Urothelium cell line (cell line): ENCODE measurements at regions not wholly inside any gene's neighbourhood (a gene's known extent, or its start where the extent isn't known, plus 50 kb on each side); places are given as distances from the start of the nearest gene placed in this dataset.

Experiments
- DNase-seq: peaks from one replicate; pipeline ENCODE4 v3.0.0; 2011; ENCODE audit warnings: low spot score, mixed read lengths
- FAIRE-seq: peaks from 2 replicates; lab custom pipeline; 2011; peaks lifted over from hg19 to GRCh38; lab: Jason Lieb, UNC

DNA sequence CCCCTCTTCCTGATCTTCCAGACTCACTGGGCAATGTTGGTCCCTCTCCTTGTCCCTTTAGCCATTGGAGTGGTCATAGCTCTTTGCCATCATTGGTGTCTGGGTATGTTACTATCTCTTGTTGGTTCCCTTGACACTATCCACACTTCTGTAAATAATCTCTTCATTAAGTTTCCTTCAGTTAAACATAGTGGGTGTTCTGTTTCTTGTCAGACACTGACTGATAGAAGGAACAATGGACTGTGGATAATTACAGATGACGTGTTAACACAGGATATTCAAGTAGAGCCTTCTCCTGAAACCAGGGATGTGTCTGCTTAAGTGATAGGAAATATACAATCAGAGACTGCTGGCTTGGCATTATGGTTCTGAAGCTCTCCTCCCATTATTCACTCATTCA is 458.3 kb upstream of the USP24 start:
- FAIRE-seq (no peak), DNase-seq (no peak)

DNA sequence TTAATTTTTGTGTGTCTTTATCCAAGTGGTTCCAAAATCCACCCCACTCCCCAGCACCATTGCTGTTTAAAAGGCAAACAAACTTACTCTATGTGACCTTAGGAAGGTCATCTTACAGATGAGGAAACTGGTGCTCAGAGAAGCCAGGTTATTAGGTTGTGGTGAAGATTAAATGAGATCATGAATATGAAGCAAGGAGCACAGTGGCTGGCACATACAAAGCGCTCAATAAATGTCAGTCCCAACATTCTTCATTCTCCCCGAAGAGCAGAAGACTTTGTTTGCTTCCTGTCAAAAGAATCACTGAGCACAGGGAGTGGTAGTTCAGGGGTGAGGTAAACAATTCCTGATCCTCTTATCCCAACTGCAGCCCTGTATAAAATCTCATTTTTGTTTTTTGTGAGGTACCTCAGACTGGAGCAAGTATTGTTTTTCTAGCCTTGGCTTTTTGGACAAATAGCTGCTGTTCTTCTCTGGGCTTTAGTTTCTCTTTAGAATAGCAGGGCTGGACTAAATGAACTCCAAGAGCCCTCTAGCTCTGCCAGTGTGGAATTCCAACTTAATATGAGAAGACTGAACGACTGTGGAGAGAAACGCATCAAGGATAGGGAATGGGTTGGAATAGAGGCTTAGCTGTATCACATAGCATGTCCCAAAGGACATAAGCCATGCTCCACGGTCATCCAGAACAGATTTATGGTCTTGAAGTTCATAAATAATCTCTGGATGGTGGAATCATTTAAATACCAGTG is 455.3 kb upstream of the USP24 start:
- DNase-seq (no peak), FAIRE-seq (no peak)

DNA sequence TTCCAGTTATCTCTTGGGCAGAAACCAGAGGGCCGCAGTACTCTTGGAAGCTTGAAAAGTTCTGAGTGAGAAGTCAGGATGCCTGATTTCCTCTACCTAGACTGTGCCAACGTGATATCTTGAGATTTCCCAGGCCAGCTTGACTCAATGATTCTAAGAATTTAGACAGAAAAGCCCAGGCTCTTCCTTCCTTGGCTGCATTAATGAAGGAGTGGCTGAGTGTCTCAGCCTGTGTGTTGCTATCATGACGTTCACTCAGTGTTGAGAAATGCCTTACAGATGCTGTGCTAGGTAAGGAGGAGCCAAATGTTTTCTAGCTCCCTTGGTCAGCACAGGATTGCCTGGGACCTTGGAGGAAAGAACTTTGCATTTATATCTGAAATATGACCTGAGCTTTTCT is 454.1 kb upstream of the USP24 start:
- DNase-seq (no peak), FAIRE-seq (no peak)

DNA sequence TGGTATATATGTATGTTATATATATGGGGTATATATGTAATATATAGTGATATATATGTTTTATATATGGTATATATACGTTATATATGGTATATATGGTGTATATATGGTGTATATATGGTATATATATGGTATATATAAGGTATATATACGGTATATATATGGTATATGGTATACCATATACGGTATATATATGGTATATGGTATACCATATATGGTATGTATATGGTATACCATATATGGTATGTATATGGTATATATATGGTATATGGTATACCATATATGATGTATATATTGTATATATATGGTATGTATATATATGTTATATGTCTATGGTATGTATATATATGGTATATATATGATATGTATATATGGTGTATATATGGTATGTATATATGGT is 447.7 kb upstream of the USP24 start:
- FAIRE-seq (no peak), DNase-seq (no peak)

DNA sequence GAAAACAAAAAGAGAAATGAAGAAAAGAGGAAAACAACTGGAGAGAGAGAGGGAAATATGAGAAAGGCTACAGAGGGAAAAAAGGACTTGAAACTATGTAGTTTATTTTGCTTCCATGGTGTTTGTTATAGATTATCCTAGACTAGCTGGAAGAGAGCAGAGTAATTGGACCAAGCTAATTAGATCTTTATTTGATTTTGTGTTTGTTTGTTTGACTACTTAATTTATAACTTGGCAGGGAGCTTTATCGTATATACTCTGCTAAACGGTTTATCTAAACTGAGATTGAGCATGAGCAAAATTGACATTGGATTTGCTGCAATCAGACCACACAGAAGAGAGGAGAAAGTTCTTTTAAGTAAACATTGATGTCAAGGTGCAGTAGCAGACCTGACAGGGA is 443.8 kb upstream of the USP24 start:
- DNase-seq = no peak
- FAIRE-seq = no peak

DNA sequence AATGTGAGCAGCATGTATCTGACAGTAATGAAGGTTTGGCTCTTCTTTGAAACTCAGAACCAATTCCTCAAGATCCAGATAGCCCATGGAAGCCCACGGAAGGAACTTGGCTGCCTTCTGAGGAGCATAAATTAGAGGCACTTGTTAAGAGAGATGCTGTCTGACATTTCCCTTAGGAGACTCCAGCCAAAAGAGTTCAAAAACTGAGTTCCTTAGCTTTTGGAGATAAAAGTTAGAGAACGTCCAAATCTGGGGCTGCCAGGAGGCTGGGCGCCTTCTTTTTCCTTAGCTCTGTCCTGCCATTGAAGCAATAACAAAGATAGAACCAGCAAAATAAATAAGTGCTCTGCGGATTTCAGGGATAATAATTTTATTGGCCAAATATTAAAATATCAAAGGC is 439.6 kb upstream of the USP24 start:
- FAIRE-seq (no peak), DNase-seq (no peak)

DNA sequence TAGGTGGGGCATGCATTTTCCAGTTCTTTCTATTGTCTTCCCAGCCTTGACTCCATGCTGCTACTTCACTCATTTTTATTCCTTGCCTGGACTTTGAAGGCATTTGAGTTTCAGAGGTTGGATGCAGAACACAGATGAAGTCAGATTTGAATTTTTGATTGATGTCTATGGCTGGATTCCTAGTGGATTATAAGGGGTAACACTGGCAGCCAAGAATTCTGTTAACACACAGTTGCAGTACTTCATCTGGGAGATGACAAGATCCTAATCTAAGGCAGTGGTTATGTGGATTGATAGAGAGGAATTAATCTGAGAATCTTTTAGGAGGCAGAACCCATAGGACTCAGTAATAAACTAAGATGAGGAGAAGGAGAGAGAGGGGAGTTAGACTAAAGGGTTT is 439.0 kb upstream of the USP24 start:
- DNase-seq (no peak), FAIRE-seq (no peak)

DNA sequence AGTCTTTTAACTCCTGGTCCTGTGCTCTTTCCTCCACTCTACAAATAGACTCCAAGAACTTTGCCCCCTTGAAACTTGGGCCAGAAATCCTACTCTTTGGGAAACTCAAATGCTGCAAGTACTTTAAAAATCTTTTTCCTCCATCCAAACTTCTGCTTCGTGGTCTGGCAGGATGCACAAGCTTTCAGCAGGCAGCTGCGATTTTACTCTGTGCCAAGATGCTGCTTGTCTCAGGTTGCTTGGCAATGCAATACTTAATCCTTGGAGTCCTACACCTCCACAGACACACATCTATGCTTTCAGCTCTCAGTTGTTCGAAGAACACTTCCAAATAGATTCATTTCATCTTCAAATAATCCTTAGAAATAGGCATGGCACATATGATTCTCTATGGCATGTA is 435.3 kb upstream of the USP24 start:
- DNase-seq (no peak), FAIRE-seq (no peak)

DNA sequence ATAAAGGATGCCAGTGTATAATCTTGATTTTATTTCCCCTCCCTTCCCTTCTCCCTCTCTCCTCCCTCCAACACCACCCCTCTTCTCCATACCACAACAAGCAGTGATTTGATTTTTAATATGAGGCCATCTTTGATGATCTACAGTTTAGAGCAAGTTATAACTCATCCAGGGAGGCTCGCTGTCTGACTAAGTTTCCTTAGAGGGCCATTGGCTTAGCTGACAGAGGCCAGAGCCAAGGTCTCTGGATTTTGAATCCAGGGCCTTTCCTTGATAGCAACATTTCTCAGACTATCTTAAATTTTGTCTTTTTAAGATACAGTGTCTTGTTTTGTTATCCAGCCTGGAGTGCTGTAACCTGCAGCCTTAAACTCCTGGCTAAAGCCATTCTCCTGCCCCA is 431.0 kb upstream of the USP24 start:
- FAIRE-seq (no peak), DNase-seq (no peak)

DNA sequence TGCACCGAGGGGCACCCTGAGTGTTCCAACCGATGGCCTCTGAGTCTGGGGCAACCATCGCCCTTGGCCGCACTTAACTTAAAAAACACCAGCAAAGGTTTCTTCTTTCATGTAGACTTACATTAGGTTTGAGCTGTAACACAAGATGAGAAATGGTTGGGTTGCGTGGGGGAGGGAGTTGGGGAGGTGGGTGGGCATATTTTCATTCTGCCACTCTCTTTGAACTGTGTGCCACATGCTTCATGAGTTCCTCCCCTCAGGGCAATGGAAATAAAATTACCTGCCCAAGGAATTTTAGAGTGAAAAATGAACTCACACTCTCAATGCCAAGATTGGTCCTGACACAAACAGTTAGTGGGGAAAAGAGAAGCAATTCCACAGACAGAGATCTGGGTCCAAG is 430.1 kb upstream of the USP24 start:
- FAIRE-seq = no peak
- no peak for DNase-seq

DNA sequence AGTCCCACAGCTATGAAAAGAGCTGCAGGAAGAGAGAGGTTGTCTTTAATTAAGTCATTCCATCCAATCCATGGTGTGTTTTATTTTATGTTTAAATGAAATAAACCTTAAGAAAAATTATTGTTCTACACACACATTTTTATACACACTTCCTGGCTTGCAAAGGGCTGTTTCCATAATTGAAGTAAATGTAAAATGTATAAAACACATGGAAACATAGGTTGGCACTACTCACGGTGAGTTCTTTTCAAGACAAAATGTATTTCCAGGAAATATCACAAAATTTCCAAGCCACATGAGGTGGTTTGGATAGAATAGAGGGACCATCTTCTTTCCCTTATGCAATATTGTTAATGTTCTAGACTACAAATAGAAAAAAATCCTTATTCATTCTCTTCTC is 426.8 kb upstream of the USP24 start:
- DNase-seq (no peak), FAIRE-seq (no peak)

DNA sequence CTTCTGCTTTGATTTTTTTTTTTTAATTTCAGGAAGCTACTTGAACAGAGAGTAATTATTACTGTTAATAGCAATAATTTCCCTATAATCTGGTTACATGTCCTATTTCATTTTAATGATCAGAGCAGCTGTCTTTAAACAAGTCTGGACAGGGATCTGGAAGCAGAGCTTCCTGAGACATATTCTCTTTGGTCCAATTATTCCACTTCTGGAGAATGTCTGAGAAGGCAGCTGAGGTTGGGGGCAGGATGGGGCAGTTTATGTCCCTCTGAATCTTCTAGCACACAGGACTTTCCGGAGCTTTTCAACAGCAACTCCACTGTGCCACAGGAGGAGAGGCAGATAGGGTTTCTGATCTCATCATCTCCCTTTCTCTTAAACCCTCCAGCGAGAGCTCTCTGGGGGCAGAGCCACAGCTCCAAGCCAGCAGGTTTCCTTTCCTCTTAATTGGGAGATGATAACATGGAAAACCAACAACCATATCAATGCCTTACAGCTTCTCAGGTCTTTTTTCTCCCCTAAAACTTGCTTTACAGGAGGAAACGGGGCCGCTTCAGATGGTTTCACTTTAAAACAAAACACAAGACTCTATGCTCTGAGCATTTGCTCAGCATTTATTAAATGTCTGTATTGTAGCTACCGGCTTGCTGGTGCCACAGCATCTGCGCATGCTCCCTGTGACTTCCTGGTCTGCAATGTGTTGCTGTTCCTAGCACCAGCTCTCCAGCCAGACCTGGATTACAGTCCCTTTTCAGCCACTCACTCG is 425.7 kb upstream of the USP24 start:
- FAIRE-seq (no peak), DNase-seq (peak; percentile 17)

DNA sequence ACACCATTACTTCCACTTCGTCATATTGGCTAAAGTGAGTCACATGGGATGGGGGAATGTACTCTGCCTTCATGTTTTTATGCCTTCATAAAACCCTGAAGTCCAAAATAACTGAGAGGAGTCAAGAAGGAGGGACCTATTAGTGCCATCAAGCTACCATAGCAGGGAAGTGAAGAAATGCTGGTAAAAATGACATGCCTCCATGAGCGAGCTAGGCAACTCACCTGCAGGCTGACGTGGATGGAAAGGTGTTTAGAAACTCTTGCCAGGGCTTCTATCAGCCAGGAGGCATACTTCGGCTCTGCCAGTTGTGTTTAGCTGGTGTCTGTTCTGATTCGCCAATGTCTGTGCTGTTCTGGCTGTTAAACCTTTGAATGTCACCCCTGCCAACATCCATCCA is 424.4 kb upstream of the USP24 start:
- no peak for DNase-seq
- no peak for FAIRE-seq

DNA sequence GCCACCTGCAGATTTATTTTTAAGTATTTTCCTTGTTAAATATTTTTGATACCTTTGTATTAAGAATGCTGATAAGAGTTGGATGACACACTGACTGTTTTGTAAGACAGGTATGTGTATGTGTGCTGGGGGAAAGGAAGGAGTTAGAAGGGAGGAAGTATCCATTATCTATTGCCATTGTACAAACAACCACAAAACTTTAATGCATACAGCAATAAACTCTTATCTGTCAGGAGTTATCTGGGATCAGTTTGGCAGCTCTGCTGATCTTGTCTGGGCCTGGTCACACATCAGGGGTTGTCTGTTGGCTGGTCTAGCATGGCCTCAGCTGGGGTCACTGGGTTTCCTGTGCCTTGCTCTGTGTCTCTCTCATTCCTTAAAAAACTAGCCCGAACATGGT is 423.9 kb upstream of the USP24 start:
- FAIRE-seq = no peak

DNA sequence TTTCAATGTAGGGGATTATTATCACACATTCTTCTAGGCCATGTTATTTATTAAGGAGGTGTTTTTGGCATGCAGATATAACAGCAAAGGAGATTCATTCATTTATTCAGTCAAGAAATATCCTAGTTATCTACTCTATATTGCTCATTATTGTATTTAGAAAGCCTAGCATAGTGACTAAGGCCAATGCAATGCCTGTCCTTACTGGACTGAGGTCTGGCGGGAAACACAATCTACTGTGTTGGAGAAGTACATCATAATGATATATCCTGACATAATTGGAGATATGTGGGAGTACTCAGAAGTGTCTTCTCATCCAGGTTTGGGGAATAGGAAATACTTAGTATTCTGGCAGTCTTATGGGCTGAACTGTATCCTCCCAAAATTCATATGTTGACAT is 421.5 kb upstream of the USP24 start:
- no peak for FAIRE-seq
- DNase-seq = no peak

More for the DNA sequence above, 423.9 kb upstream of the USP24 start:
- no peak for DNase-seq

DNA sequence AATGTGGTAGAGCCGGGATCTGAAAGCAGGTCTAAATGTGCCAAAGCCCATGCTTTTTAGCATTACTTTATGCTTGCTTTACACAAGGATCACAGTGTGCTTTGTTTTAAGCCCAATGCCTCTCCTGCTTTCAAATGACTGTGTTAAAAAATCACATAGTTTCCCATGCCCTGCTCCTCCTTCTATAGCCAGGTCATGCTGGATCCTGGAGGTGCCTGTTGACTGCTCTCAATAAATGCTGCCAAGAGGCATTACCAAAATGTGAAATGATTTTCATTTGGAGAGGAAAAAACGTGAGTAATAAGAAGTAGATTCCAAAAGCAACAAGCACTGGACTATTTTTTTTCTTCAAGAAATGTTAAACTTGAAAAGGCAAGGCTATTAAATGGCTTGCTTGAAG is 420.7 kb upstream of the USP24 start:
- no peak for FAIRE-seq
- DNase-seq = no peak

DNA sequence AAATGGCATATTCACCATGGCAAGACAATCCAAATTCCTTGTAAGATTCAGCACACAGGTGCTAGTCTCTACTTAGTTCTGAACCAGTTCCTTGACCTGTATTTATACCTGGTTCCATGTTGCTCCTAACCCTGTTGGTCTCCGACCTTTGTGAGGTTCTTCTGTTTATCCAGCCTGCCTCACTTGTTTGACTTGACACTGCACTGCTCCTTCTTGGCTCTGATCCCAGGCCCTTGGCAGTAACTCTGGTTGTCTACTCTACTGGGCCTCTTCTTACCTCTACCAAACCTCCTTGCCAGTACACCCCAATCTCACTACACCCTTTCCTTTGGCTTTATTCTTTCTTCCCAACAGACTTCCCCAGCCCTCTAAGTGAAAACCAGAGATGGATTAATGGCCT is 419.4 kb upstream of the USP24 start:
- DNase-seq (no peak), FAIRE-seq (no peak)

DNA sequence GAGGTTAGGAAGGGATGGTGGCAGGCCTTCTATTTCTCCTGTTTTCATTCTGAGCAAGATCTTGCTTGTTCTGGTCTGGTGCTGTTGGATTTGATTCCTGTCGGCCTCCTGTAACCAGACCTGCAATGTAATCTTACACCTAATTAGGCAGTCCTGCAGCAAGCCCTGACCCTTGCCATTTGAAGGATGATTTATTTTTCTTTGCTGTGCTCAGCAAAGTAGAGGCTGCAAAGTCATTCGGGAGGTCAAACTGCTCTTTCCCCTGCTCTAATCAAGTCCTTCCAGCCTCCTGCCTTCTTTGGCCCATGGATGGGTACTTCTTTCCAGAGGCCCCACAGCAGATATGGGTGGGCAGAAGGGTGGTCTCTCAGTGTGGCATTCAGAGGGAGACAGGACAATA is 417.7 kb upstream of the USP24 start:
- no peak for DNase-seq
- no peak for FAIRE-seq

DNA sequence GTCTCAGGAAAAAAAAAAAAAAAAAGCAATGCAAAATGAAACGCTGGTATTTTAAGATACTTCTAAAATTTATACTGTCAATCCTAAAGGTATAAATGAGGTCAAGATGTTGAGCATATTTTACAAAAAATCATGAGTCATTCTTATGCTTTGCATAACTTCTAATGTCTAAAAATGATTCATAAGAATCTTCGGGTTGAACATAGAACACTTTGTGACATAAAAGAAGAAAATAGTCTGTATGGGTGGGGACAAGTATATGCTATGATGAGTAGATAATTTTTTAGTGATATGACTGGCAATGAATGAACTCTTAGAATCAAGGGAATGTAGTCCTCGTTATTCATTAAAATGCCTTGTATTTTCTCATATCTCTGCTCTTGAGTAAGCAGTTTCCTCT is 416.9 kb upstream of the USP24 start:
- DNase-seq (no peak), FAIRE-seq (no peak)

DNA sequence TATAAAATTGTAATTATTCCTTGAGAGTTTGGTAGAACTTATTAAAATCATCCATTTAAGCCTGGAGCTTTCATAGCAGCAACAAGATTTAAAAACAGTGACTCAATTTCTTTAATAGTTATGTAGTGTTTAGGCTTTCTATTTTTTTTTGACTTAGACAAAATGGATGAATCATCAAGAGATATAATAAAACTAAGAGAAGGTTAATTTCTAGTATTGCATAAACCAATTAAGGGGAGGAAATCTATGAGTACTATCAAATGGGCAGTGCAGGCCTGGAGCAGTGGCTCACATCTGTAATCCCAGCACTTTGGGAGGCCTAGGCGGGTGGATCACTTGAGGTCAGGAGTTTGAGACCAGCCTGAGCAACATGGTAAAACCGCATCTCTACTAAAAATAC is 416.3 kb upstream of the USP24 start:
- no peak for DNase-seq
- FAIRE-seq = no peak

DNA sequence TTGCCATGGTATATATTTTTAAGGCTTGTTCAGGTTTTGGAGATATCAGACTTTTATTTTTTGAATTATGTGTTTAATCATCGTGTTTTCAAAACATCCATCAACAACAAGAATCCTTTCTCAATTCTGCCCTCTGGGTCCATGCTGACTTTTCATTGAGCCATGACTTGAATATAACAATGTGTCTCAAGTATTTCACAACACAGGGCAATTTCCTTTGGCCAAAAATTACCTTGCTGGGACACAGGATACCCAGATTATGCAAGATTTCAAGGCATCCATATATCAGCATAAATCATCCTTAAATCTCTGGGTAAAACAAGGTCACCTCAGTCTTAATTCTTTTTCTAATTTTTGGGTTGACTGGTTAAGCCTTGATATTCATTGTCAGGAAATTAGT is 411.2 kb upstream of the USP24 start:
- FAIRE-seq (no peak), DNase-seq (no peak)

DNA sequence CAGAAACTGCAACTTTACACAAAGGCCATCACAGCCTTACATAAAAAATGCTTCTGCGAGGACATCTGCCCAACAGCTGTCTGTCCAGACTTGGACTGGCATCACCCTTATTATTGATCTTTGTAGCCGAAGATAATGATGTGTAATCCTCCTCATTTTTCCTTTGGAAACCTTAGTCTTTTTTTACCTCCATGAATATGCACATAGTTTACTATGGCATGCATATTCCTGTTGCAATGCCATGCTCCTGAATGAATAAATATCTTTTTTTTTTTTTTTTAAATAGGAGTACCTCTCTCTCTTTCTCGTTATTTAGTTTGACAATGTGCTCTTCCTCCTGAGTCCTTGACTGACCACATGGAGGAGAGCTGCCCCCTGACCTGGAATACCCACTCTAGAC is 409.6 kb upstream of the USP24 start:
- no peak for DNase-seq
- no peak for FAIRE-seq

DNA sequence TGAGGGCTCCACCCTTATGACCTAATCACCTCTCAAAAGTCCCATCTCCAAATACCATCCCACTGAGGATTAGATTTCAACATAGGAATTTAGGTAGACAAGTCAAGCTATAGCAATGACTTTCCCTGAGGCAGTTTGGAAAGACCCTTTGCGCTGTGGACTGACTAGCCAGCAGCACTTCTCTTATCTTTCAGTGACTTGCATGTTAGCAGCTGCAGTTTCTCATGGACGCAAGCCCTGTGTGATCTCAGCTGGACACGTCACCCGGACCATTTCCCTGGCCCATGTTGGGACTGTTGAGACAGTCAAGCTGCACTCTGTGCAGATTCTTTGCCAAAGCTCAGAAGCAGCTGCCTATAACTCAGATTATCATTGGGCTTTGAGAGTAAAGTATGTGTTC is 408.1 kb upstream of the USP24 start:
- FAIRE-seq = no peak
- DNase-seq = no peak
